Trophoblast cell (in vitro differentiated cells and primary cell): ENCODE measurements at regions not wholly inside any gene's neighbourhood (a gene's known extent, or its start where the extent isn't known, plus 50 kb on each side); places are given as distances from the start of the nearest gene placed in this dataset.
"Not testable (repeated sequence)": the region's sequence is repeated elsewhere in the genome, so short reads cannot be mapped to it uniquely, and the experiment has no call there.

Source experiments
- DNase-seq, 2 donors: peaks; one replicate each; pipeline ENCODE4 v3.0.0-alpha.2; 2016
- H2AFZ ChIP-seq: 2 replicates; pipeline ENCODE4 v1.6.1; 2013; ENCODE audit warnings: low read length, moderate library complexity, mild to moderate bottlenecking; ENCODE audit not compliant: insufficient read depth, poor library complexity
- H2AK5ac ChIP-seq: 2 replicates; pipeline ENCODE4 v1.6.1; 2013; ENCODE audit warnings: mild to moderate bottlenecking, low read length
- H2BK120ac ChIP-seq: 2 replicates; pipeline ENCODE4 v1.6.1; 2013; ENCODE audit warnings: low read length, mild to moderate bottlenecking, moderate library complexity; ENCODE audit not compliant: insufficient read depth, poor library complexity
- H2BK12ac ChIP-seq: 2 replicates; pipeline ENCODE4 v1.6.1; 2013; ENCODE audit warnings: mild to moderate bottlenecking, low read length, moderate library complexity
- H2BK5ac ChIP-seq: 2 replicates; pipeline ENCODE4 v1.6.1; 2013; ENCODE audit warnings: low read length, low read depth, moderate library complexity, mild to moderate bottlenecking; ENCODE audit not compliant: poor library complexity
- H3K14ac ChIP-seq: 2 replicates; pipeline ENCODE4 v1.6.1; 2013; ENCODE audit warnings: mild to moderate bottlenecking, low read length
- H3K18ac ChIP-seq: 2 replicates; pipeline ENCODE4 v1.6.1; 2013; ENCODE audit warnings: mild to moderate bottlenecking, low read length
- H3K23ac ChIP-seq: 2 replicates; pipeline ENCODE4 v1.6.1; 2013; ENCODE audit warnings: low read length
- H3K27ac ChIP-seq: 2 replicates; pipeline ENCODE4 v1.5.1; 2013; ENCODE audit warnings: low read depth, mild to moderate bottlenecking, inconsistent platforms, low read length, moderate library complexity
- H3K27me3 ChIP-seq: 2 replicates; pipeline ENCODE4 v1.6.1; 2013; ENCODE audit warnings: inconsistent platforms, mild to moderate bottlenecking, low read length, moderate library complexity; ENCODE audit not compliant: insufficient read depth
- H3K36me3 ChIP-seq, 2 experiments: 1 replicate in 1 of 2; 2 replicates in 1 of 2; pipeline ENCODE4 v1.6.1; 2013; ENCODE audit warnings: low read length in 2 of 2, mild to moderate bottlenecking in 2 of 2, moderate library complexity in 1 of 2; ENCODE audit not compliant: insufficient read depth in 2 of 2, control insufficient read depth in 1 of 2
- H3K4ac ChIP-seq: 2 replicates; pipeline ENCODE4 v1.6.1; 2013; ENCODE audit warnings: low read depth, mild to moderate bottlenecking, low read length, moderate library complexity
- H3K4me1 ChIP-seq, 2 experiments: 1 replicate in 1 of 2; 2 replicates in 1 of 2; pipeline ENCODE4 v1.6.1; 2013; ENCODE audit warnings: low read length in 2 of 2, mild to moderate bottlenecking in 2 of 2, moderate library complexity in 1 of 2; ENCODE audit not compliant: insufficient read depth in 2 of 2, control insufficient read depth in 1 of 2
- H3K4me2 ChIP-seq: 2 replicates; pipeline ENCODE4 v1.6.1; 2013; ENCODE audit warnings: inconsistent platforms, mild to moderate bottlenecking, low read length, moderate library complexity
- H3K4me3 ChIP-seq: 2 replicates; pipeline ENCODE4 v1.5.1; 2013; ENCODE audit warnings: mild to moderate bottlenecking, low read depth, low read length, inconsistent platforms
- H3K79me1 ChIP-seq: one replicate; pipeline ENCODE4 v1.6.1; 2013; ENCODE audit warnings: low read length
- H3K79me2 ChIP-seq: 2 replicates; pipeline ENCODE4 v1.6.1; 2013; ENCODE audit warnings: low read length, mild to moderate bottlenecking; ENCODE audit not compliant: control insufficient read depth, insufficient read depth, poor library complexity
- H3K9ac ChIP-seq: 2 replicates; pipeline ENCODE4 v1.6.1; 2013; ENCODE audit warnings: mild to moderate bottlenecking, low read length
- H3K9me3 ChIP-seq: 2 replicates; pipeline ENCODE4 v1.6.1; 2013; ENCODE audit warnings: low read depth, mild to moderate bottlenecking, control low read depth, inconsistent platforms, low read length; ENCODE audit not compliant: insufficient read depth
- H4K12ac ChIP-seq: 2 replicates; pipeline ENCODE4 v1.6.1; 2013; ENCODE audit warnings: low read depth, mild to moderate bottlenecking, low read length, moderate library complexity
- H4K8ac ChIP-seq: 2 replicates; pipeline ENCODE4 v1.6.1; 2013; ENCODE audit warnings: low read depth, mild to moderate bottlenecking, low read length, moderate library complexity
- H4K91ac ChIP-seq: one replicate; pipeline ENCODE4 v1.6.1; 2013; ENCODE audit warnings: low read depth, mild to moderate bottlenecking, low read length, moderate library complexity
- WGBS: extraction: QIAGEN DNeasy Blood & Tissue Kit; methylation state at CpG from one replicate; pipeline ENCODE4 v1.1.7; 2013; ENCODE audit warnings: missing lambda C conversion rate; ENCODE audit not compliant: insufficient read length, insufficient coverage; ENCODE audit errors: extremely low coverage; 5-methylcytosine and 5-hydroxymethylcytosine counted together

DNA sequence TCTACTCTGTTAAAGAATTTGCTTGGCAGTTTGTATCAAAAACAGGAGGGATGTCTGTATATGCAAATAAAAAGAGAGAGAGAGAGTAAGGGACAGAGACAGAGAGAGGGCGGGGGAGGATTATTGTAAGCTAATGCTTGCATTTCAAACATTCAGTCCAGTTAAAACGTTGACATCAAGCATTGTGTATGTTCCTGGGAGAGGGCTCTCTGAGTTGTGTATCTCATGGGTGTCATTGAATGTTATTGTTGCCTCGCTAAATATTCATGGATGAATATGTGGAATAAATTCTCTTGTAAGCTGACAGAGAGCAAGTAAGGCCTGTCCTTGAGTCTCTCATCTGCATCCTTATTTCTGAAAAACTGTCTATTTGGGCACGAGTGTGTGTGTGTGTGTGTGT is 78.8 kb upstream of the VRK1 start:
- Histone ChIP-seq H3K18ac (no peak overlapping the region), H3K27ac (no peak overlapping the region), H2AK5ac (no peak overlapping the region), H3K79me2 (no peaks in the 10 kb centered on the region), H3K4me1 (no peaks in the 10 kb centered on the region), H2AFZ (no peak overlapping the region), H3K14ac (no peak overlapping the region), H3K27me3 (no peaks in the 10 kb centered on the region), H2BK120ac (no peak overlapping the region), H3K9me3 (peaks cover 7% of the 10 kb centered on the region), H3K9ac (no peak overlapping the region), H4K12ac (no peak overlapping the region), H3K4ac (no peak overlapping the region), H3K4me3 (no peak overlapping the region), H2BK12ac (no peak overlapping the region), H3K79me1 (no peaks in the 10 kb centered on the region), H3K4me2 (no peak overlapping the region), H4K8ac (no peak overlapping the region), H3K36me3 (no peaks in the 10 kb centered on the region), H3K23ac (no peak overlapping the region), H2BK5ac (no peak overlapping the region), H4K91ac (no peak overlapping the region)
- DNase-seq: no peak
- WGBS: no CpG with 5 or more reads among the region's 4 CpGs

DNA sequence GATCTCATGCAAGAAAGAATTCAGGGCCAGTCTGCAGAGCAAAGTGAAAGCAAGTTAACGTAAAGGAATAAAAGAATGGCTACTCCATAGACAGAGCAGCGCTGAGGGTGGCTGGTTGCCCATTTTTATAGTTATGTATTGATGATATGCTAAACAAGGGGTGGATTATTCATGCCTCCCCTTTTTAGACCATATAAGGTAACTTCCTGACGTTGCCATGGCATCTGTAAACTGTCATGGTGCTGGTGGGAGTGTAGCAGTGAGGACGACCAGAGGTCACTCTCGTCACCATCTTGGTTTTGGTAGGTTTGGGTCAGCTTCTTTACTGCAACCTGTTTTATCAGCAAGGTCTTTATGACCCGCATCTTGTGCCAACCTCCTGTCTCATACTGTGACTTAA is 76.5 kb upstream of the VRK1 start:
- no CpG with 5 or more reads among the region's 6 CpGs for WGBS
- not testable (repeated sequence) for H3K9me3 ChIP-seq, H2AFZ ChIP-seq, H4K12ac ChIP-seq, H3K27ac ChIP-seq, H3K36me3 ChIP-seq, H3K79me2 ChIP-seq, H2BK120ac ChIP-seq, H3K9ac ChIP-seq, H3K18ac ChIP-seq, H2BK5ac ChIP-seq, H3K27me3 ChIP-seq, DNase-seq, H3K4me1 ChIP-seq, H3K23ac ChIP-seq, H3K14ac ChIP-seq, H3K79me1 ChIP-seq, H3K4me2 ChIP-seq, H3K4ac ChIP-seq, H4K8ac ChIP-seq, H2BK12ac ChIP-seq, H2AK5ac ChIP-seq, H4K91ac ChIP-seq, H3K4me3 ChIP-seq

DNA sequence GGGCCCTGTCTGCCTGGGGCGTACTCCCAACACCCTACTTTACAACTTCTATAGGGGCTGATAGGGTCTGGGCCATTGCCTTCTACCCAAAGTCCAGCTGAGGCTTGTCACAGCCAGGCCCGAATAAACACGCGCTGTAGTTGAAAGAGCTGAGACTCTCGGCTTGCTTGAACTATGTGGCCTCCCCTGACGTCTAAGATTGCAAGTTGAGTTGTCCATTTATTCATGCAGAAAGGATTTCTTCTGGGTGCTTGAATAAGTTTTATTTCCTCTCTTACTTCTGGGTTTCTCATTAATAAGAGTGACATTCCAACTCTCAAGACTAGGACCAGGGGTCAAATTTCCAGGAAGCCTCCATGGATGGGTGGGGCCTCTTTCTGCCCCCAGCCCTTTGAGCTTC is 74.4 kb upstream of the VRK1 start:
- WGBS: no CpG with 5 or more reads among the region's 6 CpGs
- H3K79me1 ChIP-seq: no peaks in the 10 kb centered on the region
- H3K9me3 ChIP-seq: peaks cover 10% of the 10 kb centered on the region
- H3K4me3 ChIP-seq: no peak overlapping the region
- H4K91ac ChIP-seq: no peak overlapping the region
- H3K14ac ChIP-seq: no peak overlapping the region
- H2BK5ac ChIP-seq: no peak overlapping the region
- H2BK120ac ChIP-seq: no peak overlapping the region
- no peak overlapping the region for H2BK12ac ChIP-seq
- no peak overlapping the region for H3K9ac ChIP-seq
- H3K4ac ChIP-seq: no peak overlapping the region
- no peaks in the 10 kb centered on the region for H3K36me3 ChIP-seq
- H3K27ac ChIP-seq: no peak overlapping the region
- no peaks in the 10 kb centered on the region for H3K4me1 ChIP-seq
- H3K27me3 ChIP-seq: no peaks in the 10 kb centered on the region
- no peak overlapping the region for H2AFZ ChIP-seq
- H3K18ac ChIP-seq: no peak overlapping the region
- no peak overlapping the region for H3K4me2 ChIP-seq
- DNase-seq: no peak
- H3K23ac ChIP-seq: no peak overlapping the region
- H3K79me2 ChIP-seq: no peaks in the 10 kb centered on the region
- no peak overlapping the region for H2AK5ac ChIP-seq
- H4K12ac ChIP-seq: no peak overlapping the region
- H4K8ac ChIP-seq: no peak overlapping the region

DNA sequence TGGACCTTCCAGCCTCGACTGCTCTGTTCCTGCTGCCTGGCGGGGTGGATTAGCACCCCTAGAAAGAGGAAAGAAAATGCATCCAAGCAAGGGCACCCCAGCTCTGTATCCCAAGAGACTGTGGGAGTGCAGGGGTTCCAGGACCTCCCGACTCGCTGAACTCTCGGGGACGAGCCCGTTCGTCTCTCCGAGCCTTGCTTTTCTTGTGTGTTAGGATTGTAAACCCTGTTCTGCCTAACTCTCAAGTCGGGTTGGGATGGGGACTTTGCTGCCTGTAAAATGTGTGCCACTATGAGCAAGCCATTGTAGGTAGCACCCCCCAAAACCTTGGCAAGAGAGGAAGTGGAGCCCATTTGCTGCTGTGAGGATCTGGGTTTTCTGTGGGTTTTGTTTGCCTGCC is 73.2 kb upstream of the VRK1 start:
- no peaks in the 10 kb centered on the region for H3K79me2 ChIP-seq
- no peaks in the 10 kb centered on the region for H3K36me3 ChIP-seq
- H3K4me3 ChIP-seq: no peak overlapping the region
- H2AFZ ChIP-seq: no peak overlapping the region
- no peak for DNase-seq
- no peaks in the 10 kb centered on the region for H3K4me1 ChIP-seq
- H2BK120ac ChIP-seq: no peak overlapping the region
- no peak overlapping the region for H3K4ac ChIP-seq
- no peak overlapping the region for H3K4me2 ChIP-seq
- no peak overlapping the region for H3K14ac ChIP-seq
- H3K79me1 ChIP-seq: no peaks in the 10 kb centered on the region
- WGBS: no CpG with 5 or more reads among the region's 10 CpGs
- no peak overlapping the region for H2BK5ac ChIP-seq
- H3K27ac ChIP-seq: no peak overlapping the region
- no peak overlapping the region for H3K23ac ChIP-seq
- no peak overlapping the region for H4K12ac ChIP-seq
- no peak overlapping the region for H2BK12ac ChIP-seq
- H3K27me3 ChIP-seq: no peaks in the 10 kb centered on the region
- H4K91ac ChIP-seq: no peak overlapping the region
- H4K8ac ChIP-seq: no peak overlapping the region
- H2AK5ac ChIP-seq: no peak overlapping the region
- no peak overlapping the region for H3K9ac ChIP-seq
- H3K18ac ChIP-seq: no peak overlapping the region
- peaks cover 10% of the 10 kb centered on the region for H3K9me3 ChIP-seq
